ENCODE measurements at regions not wholly inside any gene's neighbourhood (a gene's known extent, or its start where the extent isn't known, plus 50 kb on each side); places are given as distances from the start of the nearest gene placed in this dataset.

DNA sequence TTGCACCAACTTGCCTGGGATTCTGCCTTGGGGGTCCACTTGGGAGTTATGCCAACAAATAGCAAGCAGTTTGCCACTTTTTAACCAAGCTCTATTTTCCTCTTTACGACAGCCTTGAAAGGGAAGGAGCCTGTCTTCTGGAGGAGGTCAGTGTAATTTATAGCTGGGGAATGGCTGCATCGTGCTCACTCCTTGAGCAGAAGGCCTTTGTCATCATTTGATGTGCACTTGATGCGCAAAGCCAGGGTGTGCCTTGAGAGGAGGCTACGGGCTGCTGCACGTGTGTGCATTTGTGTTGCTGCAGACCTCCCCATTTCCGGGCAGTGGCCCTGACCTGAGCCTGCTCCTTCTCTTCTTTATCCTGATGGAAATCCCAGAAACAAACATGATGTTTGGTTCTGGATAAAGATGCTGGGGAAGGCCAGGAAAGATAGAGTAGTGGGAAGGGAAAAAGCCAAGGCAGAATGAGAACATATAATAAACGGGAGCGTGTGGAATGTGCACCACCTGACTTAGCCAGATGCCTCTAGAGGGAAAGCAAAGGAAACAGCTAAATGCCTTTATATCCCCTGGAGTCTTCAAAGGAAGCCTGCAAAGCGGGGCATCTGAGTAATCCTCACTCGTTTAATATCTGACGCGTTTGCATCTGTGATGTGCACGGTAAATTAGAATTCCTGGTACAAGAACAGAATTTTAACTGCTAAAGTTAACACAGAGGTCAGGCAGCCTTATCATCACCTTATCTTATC is 68.3 kb upstream of the ZNF521 start:
- H3K4me2 ChIP-seq, result no peak overlapping the region
- H3K4me3 ChIP-seq, result no peak overlapping the region
- peak; percentile 7 for DNase-seq (ENCODE audit: low spot score)
- H3K36me3 ChIP-seq (replicated peaks; ENCODE audit: insufficient read depth, low read depth), result no peaks in the 10 kb centered on the region
- H3K9me3 ChIP-seq (ENCODE audit: low read depth), result no peaks in the 10 kb centered on the region
- WGBS (ENCODE audit: low lambda C conversion rate, missing lambda C conversion rate), result 34% methylated on average over 13 of the region's 13 CpGs
- no peaks in the 10 kb centered on the region for H3K79me2 ChIP-seq
- no peak overlapping the region for H3K27ac ChIP-seq
- H3K4me1 ChIP-seq (ENCODE audit: insufficient read depth), result no peaks in the 10 kb centered on the region
- no peaks in the 10 kb centered on the region for H4K20me1 ChIP-seq (ENCODE audit: insufficient read depth, poor library complexity, severe bottlenecking)
- no peaks in the 10 kb centered on the region for H3K9me2 ChIP-seq (replicated peaks; ENCODE audit: insufficient read depth)
- H3K27me3 ChIP-seq, result peaks cover 7% of the 10 kb centered on the region
- TF ChIP-seq EZH2phosphoT487 (IDR thresholded peaks at IDR 0.05; ENCODE audit: low read depth, severe bottlenecking, unreplicated experiment), result no peak
- TF ChIP-seq EZH2 (IDR thresholded peaks at IDR 0.05; ENCODE audit: borderline replicate concordance), result no peak
- TF ChIP-seq, protein P1, sequence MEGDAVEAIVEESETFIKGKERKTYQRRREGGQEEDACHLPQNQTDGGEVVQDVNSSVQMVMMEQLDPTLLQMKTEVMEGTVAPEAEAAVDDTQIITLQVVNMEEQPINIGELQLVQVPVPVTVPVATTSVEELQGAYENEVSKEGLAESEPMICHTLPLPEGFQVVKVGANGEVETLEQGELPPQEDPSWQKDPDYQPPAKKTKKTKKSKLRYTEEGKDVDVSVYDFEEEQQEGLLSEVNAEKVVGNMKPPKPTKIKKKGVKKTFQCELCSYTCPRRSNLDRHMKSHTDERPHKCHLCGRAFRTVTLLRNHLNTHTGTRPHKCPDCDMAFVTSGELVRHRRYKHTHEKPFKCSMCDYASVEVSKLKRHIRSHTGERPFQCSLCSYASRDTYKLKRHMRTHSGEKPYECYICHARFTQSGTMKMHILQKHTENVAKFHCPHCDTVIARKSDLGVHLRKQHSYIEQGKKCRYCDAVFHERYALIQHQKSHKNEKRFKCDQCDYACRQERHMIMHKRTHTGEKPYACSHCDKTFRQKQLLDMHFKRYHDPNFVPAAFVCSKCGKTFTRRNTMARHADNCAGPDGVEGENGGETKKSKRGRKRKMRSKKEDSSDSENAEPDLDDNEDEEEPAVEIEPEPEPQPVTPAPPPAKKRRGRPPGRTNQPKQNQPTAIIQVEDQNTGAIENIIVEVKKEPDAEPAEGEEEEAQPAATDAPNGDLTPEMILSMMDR (IDR thresholded peaks at IDR 0.05; ENCODE audit: poor library complexity), result no peak
- H2AFZ ChIP-seq, result no peak overlapping the region

DNA sequence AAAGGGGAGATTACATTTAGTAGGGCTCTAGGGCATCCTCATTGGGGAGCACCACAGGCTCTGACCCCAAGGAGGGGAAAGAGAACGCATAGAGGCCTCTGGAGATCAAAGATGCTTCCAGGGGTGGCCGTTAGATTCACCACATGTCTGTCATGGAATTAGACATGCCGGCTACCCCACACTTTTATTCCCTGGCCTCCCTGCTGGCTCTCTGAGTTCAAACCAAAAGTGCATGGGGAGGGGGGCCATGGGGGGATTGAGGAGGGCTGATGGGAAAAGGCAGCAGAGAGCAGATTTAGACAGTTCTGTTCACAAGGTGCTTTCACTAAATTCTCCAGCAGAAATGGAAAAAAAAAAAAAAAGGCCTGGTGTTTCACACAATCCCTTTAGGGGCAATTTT is 64.4 kb upstream of the ZNF521 start:
- no peaks in the 10 kb centered on the region for H3K79me2 ChIP-seq

DNA sequence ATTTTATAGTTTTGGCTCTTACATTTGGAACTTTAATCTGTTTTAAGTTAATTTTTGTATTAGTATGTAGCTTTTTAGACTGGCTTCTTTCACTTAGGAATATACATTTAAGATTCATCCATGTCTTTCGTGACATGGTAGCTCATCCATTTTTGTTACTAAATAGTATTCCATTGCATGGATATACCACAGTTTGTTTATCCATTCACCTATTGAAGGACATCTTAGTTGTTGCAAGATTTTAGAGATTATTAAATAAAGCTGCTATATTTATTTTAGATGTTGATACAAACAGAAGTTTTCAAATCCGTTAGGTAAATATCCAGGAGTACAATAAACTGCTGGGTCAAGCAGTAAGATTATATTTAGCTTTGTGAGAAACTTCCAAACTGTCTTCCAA is 58.0 kb upstream of the ZNF521 start:
- Histone ChIP-seq H3K9me3 (ENCODE audit: low read depth) (peaks cover 5% of the 10 kb centered on the region), H3K4me3 (no peak overlapping the region), H3K27ac (no peak overlapping the region), H4K20me1 (ENCODE audit: insufficient read depth, poor library complexity, severe bottlenecking) (no peaks in the 10 kb centered on the region), H3K79me2 (no peaks in the 10 kb centered on the region), H2AFZ (no peak overlapping the region), H3K4me2 (no peak overlapping the region), H3K9me2 (replicated peaks; ENCODE audit: insufficient read depth) (no peaks in the 10 kb centered on the region), H3K36me3 (replicated peaks; ENCODE audit: insufficient read depth, low read depth) (no peaks in the 10 kb centered on the region), H3K27me3 (no peaks in the 10 kb centered on the region), H3K4me1 (ENCODE audit: insufficient read depth) (no peaks in the 10 kb centered on the region)
- no peak for DNase-seq (ENCODE audit: low spot score)
- no peak for TF ChIP-seq EZH2phosphoT487 (IDR thresholded peaks at IDR 0.05; ENCODE audit: low read depth, severe bottlenecking, unreplicated experiment)
- TF ChIP-seq, protein P1 (IDR thresholded peaks at IDR 0.05; ENCODE audit: poor library complexity), result no peak
- no peak for TF ChIP-seq EZH2 (IDR thresholded peaks at IDR 0.05; ENCODE audit: borderline replicate concordance)
- WGBS (ENCODE audit: low lambda C conversion rate, missing lambda C conversion rate), result 89% methylated on average over 2 of the region's 2 CpGs

More for the DNA sequence above, 64.4 kb upstream of the ZNF521 start:
- Histone ChIP-seq H3K4me1 (ENCODE audit: insufficient read depth) (no peaks in the 10 kb centered on the region), H4K20me1 (ENCODE audit: insufficient read depth, poor library complexity, severe bottlenecking) (no peaks in the 10 kb centered on the region), H3K9me2 (replicated peaks; ENCODE audit: insufficient read depth) (no peaks in the 10 kb centered on the region), H3K27ac (no peak overlapping the region), H3K4me3 (no peak overlapping the region), H2AFZ (no peak overlapping the region), H3K4me2 (no peak overlapping the region), H3K9me3 (ENCODE audit: low read depth) (no peaks in the 10 kb centered on the region), H3K36me3 (replicated peaks; ENCODE audit: insufficient read depth, low read depth) (no peaks in the 10 kb centered on the region), H3K27me3 (peaks cover 7% of the 10 kb centered on the region)
- no peak for DNase-seq (ENCODE audit: low spot score)
- no peak for TF ChIP-seq EZH2 (IDR thresholded peaks at IDR 0.05; ENCODE audit: borderline replicate concordance)
- TF ChIP-seq, protein P1 (IDR thresholded peaks at IDR 0.05; ENCODE audit: poor library complexity), result no peak
- TF ChIP-seq EZH2phosphoT487 (IDR thresholded peaks at IDR 0.05; ENCODE audit: low read depth, severe bottlenecking, unreplicated experiment), result no peak
- WGBS (ENCODE audit: low lambda C conversion rate, missing lambda C conversion rate), result 81% methylated on average over 3 of the region's 3 CpGs
